ENCODE measurements at regions not wholly inside any gene's neighbourhood (a gene's known extent, or its start where the extent isn't known, plus 50 kb on each side); places are given as distances from the start of the nearest gene placed in this dataset.

- no peak for DNase-seq (ENCODE audit: low read depth)
- TF ChIP-seq CTCF (IDR thresholded peaks at IDR 0.05; ENCODE audit: low read depth, low read length, missing control alignments), result no peak
- H3K4me3 ChIP-seq (ENCODE audit: low read depth, low read length), result no peak overlapping the region
- in situ Hi-C loops (cut with HindIII; ENCODE audit: low sequenced_read_pairs), result loop anchor here (25.0 kb wide), 1 partner anchor 160 kb away; the partner anchor contains the start of genes MECR and PTPRU
Measured at GRCh38 chr1:29397256-29397590, 160.9 kb downstream of the PTPRU start.

- peak; percentile 58 for TF ChIP-seq CTCF (IDR thresholded peaks at IDR 0.05; ENCODE audit: low read depth, low read length, missing control alignments)
- DNase-seq (ENCODE audit: low read depth), result no peak
- no peak overlapping the region for H3K4me3 ChIP-seq (ENCODE audit: low read depth, low read length)
- in situ Hi-C loops (cut with HindIII; ENCODE audit: low sequenced_read_pairs), result loop anchor here (25.0 kb wide), 1 partner anchor 159 kb away; the partner anchor contains the start of genes MECR and PTPRU
Measured at GRCh38 chr1:29396438-29397255, 160.3 kb downstream of the PTPRU start.

GRCh38 chr1:29395736-29396437 lies 159.6 kb downstream of the PTPRU start:
- in situ Hi-C loops (cut with HindIII; ENCODE audit: low sequenced_read_pairs), result loop anchor here (25.0 kb wide), 1 partner anchor 159 kb away; the partner anchor contains the start of genes MECR and PTPRU
- no peak overlapping the region for H3K4me3 ChIP-seq (ENCODE audit: low read depth, low read length)
- no peak for TF ChIP-seq CTCF (IDR thresholded peaks at IDR 0.05; ENCODE audit: low read depth, low read length, missing control alignments)
- DNase-seq (ENCODE audit: low read depth), result no peak

- no peak for TF ChIP-seq CTCF (IDR thresholded peaks at IDR 0.05; ENCODE audit: low read depth, low read length, missing control alignments)
- in situ Hi-C loops (cut with HindIII; ENCODE audit: low sequenced_read_pairs), result loop anchor here (25.0 kb wide), 1 partner anchor 157 kb away; the partner anchor contains the start of genes MECR and PTPRU
- DNase-seq (ENCODE audit: low read depth), result no peak
- no peak overlapping the region for H3K4me3 ChIP-seq (ENCODE audit: low read depth, low read length)
Measured at GRCh38 chr1:29394521-29395225, 158.4 kb downstream of the PTPRU start.

GRCh38 chr1:29393451-29393826 lies 157.1 kb downstream of the PTPRU start:
- in situ Hi-C loops (cut with HindIII; ENCODE audit: low sequenced_read_pairs), result loop anchor here (25.0 kb wide), 1 partner anchor 156 kb away; the partner anchor contains the start of genes MECR and PTPRU
- TF ChIP-seq CTCF (IDR thresholded peaks at IDR 0.05; ENCODE audit: low read depth, low read length, missing control alignments), result no peak
- H3K4me3 ChIP-seq (ENCODE audit: low read depth, low read length), result no peak overlapping the region
- no peak for DNase-seq (ENCODE audit: low read depth)
